T-helper 1 cell treated with Interleukin-12 subunit alpha and Interleukin-12 subunit beta and Interleukin-4 antibody, amounts not matched to agents 30 μg/mL and 1 μg/mL, for 36 hours (primary cell): ENCODE measurements at regions not wholly inside any gene's neighbourhood (a gene's known extent, or its start where the extent isn't known, plus 50 kb on each side); places are given as distances from the start of the nearest gene placed in this dataset.

Experiments
- H3K27ac Mint-ChIP-seq: one replicate; pipeline ENCODE4 v1.8.0; 2021; ENCODE audit warnings: mild to moderate bottlenecking, mixed read lengths
- H3K27me3 Mint-ChIP-seq: one replicate; pipeline ENCODE4 v1.8.0; 2021; ENCODE audit warnings: low read depth, mixed read lengths
- H3K36me3 Mint-ChIP-seq: one replicate; pipeline ENCODE4 v1.8.0; 2021; ENCODE audit warnings: low read depth, mixed read lengths
- H3K4me1 Mint-ChIP-seq: one replicate; pipeline ENCODE4 v1.8.0; 2021; ENCODE audit warnings: low read depth, mixed read lengths
- H3K4me3 Mint-ChIP-seq: one replicate; pipeline ENCODE4 v1.8.0; 2021; ENCODE audit warnings: mild to moderate bottlenecking, moderate library complexity, mixed read lengths
- H3K9me3 Mint-ChIP-seq: one replicate; pipeline ENCODE4 v1.8.0; 2021; ENCODE audit warnings: mixed read lengths

- Mint-ChIP-seq H3K27me3 (peaks cover 5% of the 10 kb centered on the region), H3K27ac (no peak overlapping the region), H3K4me1 (no peaks in the 10 kb centered on the region), H3K36me3 (no peaks in the 10 kb centered on the region), H3K4me3 (no peak overlapping the region), H3K9me3 (no peaks in the 10 kb centered on the region)
Measured at GRCh38 chr1:173128742-173129141, 78.0 kb upstream of the TNFSF18 start.

DNA sequence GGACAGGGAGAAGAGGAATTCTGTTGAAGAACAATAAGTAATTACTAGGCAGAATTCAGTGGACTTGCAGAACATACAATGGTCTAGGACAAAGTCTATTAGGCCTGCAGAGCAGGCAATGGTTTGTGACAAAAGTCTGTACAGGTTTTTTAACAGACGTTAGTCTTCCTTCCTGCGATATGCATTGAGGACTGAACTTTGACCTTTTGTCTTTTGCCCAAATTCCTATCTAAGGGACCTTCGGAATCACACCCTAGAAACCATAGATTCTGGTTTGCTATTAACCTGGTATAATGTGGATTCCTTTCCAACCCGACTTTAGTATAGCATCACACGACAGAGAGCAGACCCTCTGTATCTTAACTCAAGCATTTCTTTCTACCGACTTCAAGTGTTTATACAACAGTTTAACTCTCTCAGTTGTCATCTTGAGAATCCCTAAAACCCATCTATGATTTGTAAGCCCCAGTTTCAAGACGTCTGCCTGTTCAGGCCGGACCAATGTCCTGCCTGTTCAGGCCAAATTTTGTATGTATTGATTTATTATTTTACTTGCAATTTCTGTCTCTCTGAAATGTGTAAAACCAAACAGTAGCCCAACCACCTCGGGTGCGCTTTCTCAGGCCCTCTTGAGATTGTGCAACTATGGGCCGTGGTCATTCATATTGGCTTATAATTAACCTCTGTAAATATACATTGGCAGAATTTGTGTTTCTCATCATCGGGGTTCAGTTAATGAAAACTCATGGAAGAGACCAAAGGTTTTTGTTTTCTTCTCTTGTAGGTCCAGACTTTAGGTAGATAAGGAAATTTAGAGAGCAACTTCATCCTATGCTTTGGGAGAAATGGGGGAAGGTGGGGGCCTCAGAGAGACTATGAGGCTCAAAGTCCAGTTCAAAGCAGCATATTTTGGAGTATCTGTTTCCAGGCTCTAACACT lies 76.9 kb upstream of the TNFSF18 start:
- H3K27me3 Mint-ChIP-seq = no peaks in the 10 kb centered on the region
- no peaks in the 10 kb centered on the region for H3K4me1 Mint-ChIP-seq
- no peak overlapping the region for H3K4me3 Mint-ChIP-seq
- no peak overlapping the region for H3K27ac Mint-ChIP-seq
- no peaks in the 10 kb centered on the region for H3K36me3 Mint-ChIP-seq
- no peaks in the 10 kb centered on the region for H3K9me3 Mint-ChIP-seq

DNA sequence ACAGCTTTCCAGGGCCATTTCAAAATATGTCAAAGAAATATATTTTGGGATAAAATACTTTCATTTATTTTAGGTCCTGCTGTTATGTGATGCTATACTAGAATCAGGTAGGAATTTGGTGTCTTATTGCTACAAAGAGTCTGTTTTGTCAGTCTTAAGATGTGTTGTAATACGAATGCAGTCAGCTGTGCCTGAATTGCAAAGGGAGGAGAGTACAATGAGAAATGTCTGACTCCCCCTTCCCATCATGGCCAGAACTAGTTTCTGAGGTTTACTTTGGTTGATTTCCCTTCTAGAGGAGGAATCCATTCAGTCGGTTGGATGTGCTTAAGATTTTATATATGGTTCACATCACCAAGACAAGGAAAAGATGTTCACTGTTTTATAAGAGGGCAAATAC lies 75.7 kb upstream of the TNFSF18 start:
- no peaks in the 10 kb centered on the region for H3K9me3 Mint-ChIP-seq
- H3K36me3 Mint-ChIP-seq = no peaks in the 10 kb centered on the region
- H3K4me3 Mint-ChIP-seq = no peak overlapping the region
- no peaks in the 10 kb centered on the region for H3K4me1 Mint-ChIP-seq
- H3K27ac Mint-ChIP-seq = no peak overlapping the region
- H3K27me3 Mint-ChIP-seq = no peaks in the 10 kb centered on the region

DNA sequence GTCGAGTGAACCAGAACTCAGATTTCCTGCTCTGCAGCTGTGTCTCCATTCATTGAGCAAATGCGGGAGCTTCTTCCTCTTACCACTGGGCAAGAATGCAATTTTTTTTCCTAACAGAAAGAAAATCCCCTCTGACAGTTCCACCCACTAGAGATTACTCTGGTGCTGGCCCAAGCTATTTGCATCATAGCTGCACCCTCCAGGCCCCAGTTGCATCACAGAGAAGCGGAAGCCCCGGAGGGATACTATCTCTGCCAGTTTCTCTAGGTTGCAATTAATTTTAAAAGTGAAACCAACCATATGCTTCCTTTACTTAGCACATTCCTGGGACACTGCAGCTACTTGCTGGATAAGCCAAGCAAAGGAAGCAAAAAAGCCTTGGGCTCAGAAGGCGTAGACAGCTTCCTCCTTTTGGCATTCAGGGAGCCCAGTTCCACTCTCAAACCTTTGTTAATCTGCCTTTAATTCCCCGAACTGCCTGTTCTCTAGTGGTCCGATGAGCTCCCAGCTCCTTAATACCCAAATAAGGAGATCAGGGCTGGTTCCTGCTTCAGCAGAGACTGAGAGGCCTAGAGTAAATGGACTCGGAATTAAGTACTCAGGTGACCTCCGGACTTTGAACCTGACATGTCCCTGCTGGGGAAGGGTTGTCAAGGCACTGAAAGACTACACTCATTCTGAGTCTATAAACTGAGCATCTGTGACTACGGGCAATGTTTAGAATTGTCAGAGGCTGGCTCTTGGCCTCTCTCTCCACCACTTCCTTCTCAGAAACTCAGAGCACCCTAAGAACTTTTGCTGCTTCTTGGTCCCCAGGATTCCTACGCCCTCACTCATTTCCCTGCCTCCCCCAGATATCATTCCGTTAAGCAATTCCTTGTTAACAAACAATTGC lies 72.5 kb upstream of the TNFSF18 start:
- Mint-ChIP-seq H3K27ac (no peak overlapping the region), H3K4me1 (no peaks in the 10 kb centered on the region), H3K36me3 (no peaks in the 10 kb centered on the region), H3K27me3 (no peaks in the 10 kb centered on the region), H3K4me3 (no peak overlapping the region), H3K9me3 (no peaks in the 10 kb centered on the region)

DNA sequence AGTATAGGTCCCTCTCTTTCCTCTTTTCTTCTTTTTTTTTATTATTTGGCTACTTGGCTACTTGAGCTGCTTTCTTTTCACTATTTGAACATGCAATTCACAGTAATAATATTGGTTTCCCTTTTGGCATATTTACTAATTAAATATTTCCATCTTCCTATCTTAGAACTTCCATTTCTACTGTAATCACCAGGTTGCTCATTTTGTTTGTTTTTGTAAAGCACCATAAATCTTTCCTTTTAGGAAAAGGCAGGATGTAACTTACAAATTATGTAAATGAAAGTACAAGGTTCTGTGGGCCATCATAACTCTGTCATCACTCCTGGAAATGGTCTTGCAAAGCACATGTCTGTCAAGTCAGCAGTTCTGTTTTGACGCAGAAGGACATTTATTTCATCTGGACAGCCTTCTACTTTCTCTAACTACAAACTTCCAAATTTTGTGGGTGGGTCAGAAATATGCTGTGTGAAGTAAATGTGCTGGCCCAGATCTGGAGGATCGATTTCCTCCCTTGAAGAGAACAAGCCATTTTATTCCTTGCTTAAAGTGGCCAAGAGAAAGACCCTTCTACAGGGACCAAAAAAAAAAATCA lies 71.7 kb upstream of the TNFSF18 start:
- no peaks in the 10 kb centered on the region for H3K27me3 Mint-ChIP-seq
- H3K9me3 Mint-ChIP-seq = no peaks in the 10 kb centered on the region
- no peaks in the 10 kb centered on the region for H3K36me3 Mint-ChIP-seq
- H3K27ac Mint-ChIP-seq = no peak overlapping the region
- H3K4me3 Mint-ChIP-seq = no peak overlapping the region
- H3K4me1 Mint-ChIP-seq = no peaks in the 10 kb centered on the region

DNA sequence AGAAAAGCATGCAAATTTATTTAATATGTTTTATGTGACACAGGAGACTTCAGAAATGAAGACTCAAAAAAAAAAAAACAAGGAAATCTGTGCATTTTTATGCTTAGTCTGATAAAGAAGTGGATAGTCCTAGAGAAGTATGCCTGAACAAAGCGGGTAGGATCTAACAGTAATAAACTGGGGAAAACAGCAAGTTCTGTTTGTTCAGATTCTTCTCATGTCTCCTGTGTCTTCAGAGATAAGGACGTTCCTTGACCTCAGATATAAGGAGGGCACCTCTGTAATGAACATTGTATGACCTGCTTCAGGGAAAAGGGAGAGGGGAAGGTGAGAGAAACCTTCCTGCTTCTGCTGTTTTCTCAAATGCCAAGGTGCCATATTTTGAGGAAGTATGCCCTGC lies 67.7 kb upstream of the TNFSF18 start:
- H3K4me1 Mint-ChIP-seq = no peaks in the 10 kb centered on the region
- H3K4me3 Mint-ChIP-seq = no peak overlapping the region
- no peaks in the 10 kb centered on the region for H3K9me3 Mint-ChIP-seq
- H3K27me3 Mint-ChIP-seq = no peaks in the 10 kb centered on the region
- H3K36me3 Mint-ChIP-seq = no peaks in the 10 kb centered on the region
- no peak overlapping the region for H3K27ac Mint-ChIP-seq

- H3K27ac Mint-ChIP-seq = no peak overlapping the region
- H3K4me3 Mint-ChIP-seq = no peak overlapping the region
- no peaks in the 10 kb centered on the region for H3K9me3 Mint-ChIP-seq
- H3K36me3 Mint-ChIP-seq = no peaks in the 10 kb centered on the region
- no peaks in the 10 kb centered on the region for H3K4me1 Mint-ChIP-seq
- no peaks in the 10 kb centered on the region for H3K27me3 Mint-ChIP-seq
Measured at GRCh38 chr1:173117761-173118160, 67.0 kb upstream of the TNFSF18 start.

DNA sequence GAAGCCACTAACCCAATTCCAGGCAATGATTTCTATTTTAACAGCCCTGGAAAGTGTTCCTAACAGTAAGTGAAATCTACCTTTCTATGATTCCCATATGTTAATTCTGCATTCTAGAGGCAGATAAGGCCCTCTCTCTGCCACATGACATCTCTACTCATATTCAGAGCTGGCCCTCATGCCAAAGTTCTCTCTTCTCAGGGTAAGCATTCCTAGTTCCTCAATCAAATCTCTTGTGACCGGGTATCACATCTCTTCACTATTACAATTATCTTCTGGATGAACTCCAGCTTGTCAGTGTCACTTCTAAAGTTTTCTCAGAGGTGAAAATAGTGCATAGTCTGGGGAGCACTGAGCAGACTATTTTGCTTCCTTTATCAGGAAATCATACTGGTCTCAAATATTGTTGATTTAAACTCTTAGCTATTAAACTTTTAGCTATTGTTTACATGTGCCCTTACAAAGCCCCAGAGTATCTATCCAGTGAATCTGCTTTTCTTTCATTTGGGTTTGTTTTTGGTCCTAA lies 66.4 kb upstream of the TNFSF18 start:
- H3K9me3 Mint-ChIP-seq = no peaks in the 10 kb centered on the region
- no peaks in the 10 kb centered on the region for H3K4me1 Mint-ChIP-seq
- H3K4me3 Mint-ChIP-seq = no peak overlapping the region
- H3K27ac Mint-ChIP-seq = peak overlapping the region; percentile 33
- H3K27me3 Mint-ChIP-seq = no peaks in the 10 kb centered on the region
- no peaks in the 10 kb centered on the region for H3K36me3 Mint-ChIP-seq

GRCh38 chr1:173114346-173114745 lies 63.6 kb upstream of the TNFSF18 start:
- Mint-ChIP-seq H3K4me3 (no peak overlapping the region), H3K4me1 (no peaks in the 10 kb centered on the region), H3K9me3 (peaks cover 17% of the 10 kb centered on the region), H3K27ac (no peak overlapping the region), H3K36me3 (no peaks in the 10 kb centered on the region), H3K27me3 (no peaks in the 10 kb centered on the region)

DNA sequence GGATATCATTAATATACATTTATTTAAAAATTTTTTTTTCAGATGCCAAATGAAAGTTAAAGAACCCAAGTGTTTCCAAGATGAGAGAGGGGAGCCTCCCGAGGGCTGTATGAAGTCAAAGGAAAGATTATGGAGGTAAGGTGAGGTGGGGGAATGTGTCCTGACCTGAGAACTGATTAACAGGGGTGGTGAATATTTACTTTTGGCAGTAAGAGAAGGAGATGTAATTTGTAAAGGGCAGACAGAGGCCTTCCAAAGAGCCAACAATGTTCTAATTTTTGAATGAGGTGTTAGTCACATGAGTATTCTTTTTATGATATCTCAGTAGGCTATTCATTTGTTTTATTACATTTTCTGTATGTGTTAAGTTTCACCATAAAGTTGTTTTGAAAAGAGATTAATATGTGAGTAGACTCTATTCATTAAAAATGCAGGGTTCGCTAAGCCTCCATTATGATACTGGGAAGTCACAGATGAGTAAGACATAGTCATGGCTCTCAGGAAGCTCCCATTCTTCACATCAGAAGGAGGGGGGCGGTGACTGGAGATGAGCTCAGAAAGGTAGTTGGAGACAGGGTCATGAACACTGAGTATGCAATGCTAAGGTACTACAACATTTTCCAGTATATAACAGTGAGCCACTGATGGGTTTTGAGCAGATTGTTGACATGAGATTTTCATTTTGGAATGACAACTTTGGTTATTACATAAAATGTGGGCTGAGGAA lies 62.4 kb upstream of the TNFSF18 start:
- peaks cover 21% of the 10 kb centered on the region for H3K9me3 Mint-ChIP-seq
- no peaks in the 10 kb centered on the region for H3K27me3 Mint-ChIP-seq
- H3K36me3 Mint-ChIP-seq = no peaks in the 10 kb centered on the region
- no peaks in the 10 kb centered on the region for H3K4me1 Mint-ChIP-seq
- no peak overlapping the region for H3K4me3 Mint-ChIP-seq
- H3K27ac Mint-ChIP-seq = no peak overlapping the region

- Mint-ChIP-seq H3K27me3 (no peaks in the 10 kb centered on the region), H3K27ac (no peak overlapping the region), H3K36me3 (no peaks in the 10 kb centered on the region), H3K4me3 (no peak overlapping the region), H3K4me1 (no peaks in the 10 kb centered on the region), H3K9me3 (peaks cover 30% of the 10 kb centered on the region)
Measured at GRCh38 chr1:173112129-173112528, 61.4 kb upstream of the TNFSF18 start.

GRCh38 chr1:173107696-173108095 lies 57.0 kb upstream of the TNFSF18 start:
- Mint-ChIP-seq H3K27me3 (no peaks in the 10 kb centered on the region), H3K27ac (no peak overlapping the region), H3K36me3 (no peaks in the 10 kb centered on the region), H3K4me1 (no peaks in the 10 kb centered on the region), H3K9me3 (peaks cover 39% of the 10 kb centered on the region), H3K4me3 (no peak overlapping the region)

DNA sequence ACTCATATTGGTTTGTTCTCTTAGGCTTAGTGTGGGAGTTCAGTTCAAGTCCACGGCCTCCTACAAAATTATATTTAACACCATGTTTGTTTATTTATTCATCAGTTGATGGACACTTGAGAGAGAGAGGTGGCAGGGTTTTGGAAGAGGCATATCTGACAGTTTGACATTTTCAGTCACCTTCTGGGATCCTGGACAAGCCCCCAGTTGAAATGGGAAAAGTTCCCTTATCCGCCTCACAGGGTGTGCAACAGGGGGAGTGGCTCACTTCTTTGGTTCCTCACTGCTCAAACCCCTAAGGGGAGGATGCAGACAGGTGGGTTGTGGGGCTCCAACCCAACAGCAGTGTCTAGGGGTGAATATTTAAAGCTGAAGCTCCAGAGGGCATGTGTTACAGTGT lies 52.3 kb upstream of the TNFSF18 start:
- H3K27me3 Mint-ChIP-seq = no peaks in the 10 kb centered on the region
- no peak overlapping the region for H3K4me3 Mint-ChIP-seq
- no peak overlapping the region for H3K27ac Mint-ChIP-seq
- H3K36me3 Mint-ChIP-seq = no peaks in the 10 kb centered on the region
- peaks cover 16% of the 10 kb centered on the region for H3K9me3 Mint-ChIP-seq
- no peaks in the 10 kb centered on the region for H3K4me1 Mint-ChIP-seq

DNA sequence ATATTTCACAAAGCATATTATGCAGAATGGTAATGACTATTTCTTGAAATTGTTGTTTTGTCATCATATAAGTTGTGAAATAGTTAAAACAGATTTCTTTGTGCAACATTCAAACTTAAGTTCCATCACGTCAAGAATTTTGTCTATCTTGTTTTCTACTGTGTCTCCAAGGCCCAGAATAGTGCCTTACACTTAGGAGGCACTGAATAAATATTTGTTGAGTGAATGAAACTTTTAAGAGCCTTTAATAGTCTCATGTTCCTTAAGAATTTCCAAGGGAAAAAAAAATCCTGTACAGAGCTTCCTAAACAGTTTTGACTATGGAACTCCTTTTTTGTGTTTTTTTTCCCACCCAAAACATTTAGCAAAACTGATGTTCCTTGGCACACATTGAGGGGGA lies 50.8 kb upstream of the TNFSF18 start:
- Mint-ChIP-seq H3K36me3 (no peaks in the 10 kb centered on the region), H3K27me3 (no peaks in the 10 kb centered on the region), H3K27ac (no peak overlapping the region), H3K9me3 (peaks cover 7% of the 10 kb centered on the region), H3K4me1 (no peaks in the 10 kb centered on the region), H3K4me3 (no peak overlapping the region)
